Activated gamma-delta T cell treated with Interleukin-2 at 50 U/mL for 16 hours (primary cell): ENCODE measurements at regions not wholly inside any gene's neighbourhood (a gene's known extent, or its start where the extent isn't known, plus 50 kb on each side); places are given as distances from the start of the nearest gene placed in this dataset.

Source experiments
- DNase-seq: peaks from one replicate; pipeline ENCODE4 v3.0.0-alpha.2; 2020

DNA sequence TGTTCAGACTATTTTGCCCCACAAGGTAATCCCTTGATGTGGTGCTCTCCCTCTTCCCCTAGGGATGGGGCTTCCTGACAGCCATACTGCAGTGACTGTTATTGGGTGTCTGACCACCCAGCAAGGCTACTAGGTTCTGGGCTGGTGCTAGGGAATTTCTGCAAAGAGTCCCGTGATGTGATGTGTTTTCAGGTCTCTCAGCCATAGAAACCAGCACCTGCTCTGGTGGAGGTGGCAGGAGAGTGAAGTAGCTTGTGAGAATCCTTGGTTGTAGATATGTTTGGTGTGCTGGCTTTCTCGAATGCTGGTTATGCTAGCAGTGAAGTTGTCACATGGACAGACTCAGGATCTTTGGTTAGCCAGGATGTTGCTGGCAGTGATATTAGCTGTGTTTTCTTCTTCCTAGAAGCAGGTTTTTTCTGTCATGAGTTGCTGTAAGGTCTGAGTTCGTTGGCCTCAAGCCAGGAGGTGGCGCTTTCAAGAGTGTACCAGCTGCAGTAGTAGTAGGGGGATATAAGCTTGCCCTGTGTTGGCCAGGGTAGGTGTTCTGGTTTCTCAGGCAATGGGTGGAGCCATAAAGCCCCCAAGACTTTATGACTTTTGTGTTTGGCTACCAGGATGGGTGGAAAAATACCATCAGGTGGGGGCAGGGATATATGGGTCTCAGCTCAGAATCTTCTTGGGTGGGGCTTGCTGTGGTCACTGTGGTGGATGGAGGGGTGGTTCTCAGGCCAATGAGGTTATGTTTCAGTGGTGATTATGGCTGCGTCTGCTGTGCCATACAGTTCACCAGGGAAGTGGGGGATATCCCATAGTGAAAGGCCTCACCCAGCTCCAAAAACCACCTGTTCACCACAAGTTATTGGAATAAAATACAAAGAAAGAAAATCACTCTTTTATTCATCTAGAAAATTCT lies 1112.3 kb downstream of the KCNT2 start:
- DNase-seq: no peak

DNA sequence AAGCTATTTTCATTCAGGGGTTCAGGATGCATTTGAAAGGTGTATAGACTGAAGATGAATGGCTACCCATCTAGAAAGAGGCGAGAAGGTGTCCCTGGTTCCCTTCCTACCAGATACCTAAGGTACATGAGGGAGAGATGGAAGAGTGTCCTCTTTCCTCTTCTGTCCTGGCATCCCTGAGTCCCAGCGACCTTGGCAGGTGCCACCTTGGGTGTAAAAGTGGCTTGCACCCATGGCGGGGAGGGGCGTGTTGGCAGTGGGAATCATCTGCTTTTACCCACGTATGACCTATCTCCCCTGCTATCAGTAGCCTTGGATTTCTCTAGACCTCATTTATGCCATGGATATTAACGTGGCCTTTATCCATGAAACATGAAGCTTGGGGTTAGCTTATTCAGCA lies 1126.1 kb downstream of the KCNT2 start:
- DNase-seq: no peak

DNA sequence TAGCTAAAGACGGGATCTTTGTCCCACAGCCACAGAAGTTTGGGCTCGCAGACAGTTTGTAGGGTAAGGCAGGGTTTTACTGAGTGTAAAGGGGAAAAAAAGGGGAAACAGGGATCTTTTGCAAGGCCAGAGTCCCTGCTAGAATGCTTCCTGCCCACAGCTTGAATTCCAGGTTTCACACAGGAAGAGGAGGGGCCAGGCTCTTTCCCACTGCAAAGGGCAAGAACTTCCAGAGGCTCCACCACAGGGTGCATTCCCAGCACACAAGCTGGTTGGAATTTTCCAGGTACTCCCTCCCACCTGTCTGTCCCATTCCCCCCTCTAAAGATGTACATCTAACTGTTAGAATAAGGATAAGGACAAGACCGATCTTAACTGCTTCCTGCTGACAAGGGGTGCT lies 1126.9 kb downstream of the KCNT2 start:
- no peak for DNase-seq

DNA sequence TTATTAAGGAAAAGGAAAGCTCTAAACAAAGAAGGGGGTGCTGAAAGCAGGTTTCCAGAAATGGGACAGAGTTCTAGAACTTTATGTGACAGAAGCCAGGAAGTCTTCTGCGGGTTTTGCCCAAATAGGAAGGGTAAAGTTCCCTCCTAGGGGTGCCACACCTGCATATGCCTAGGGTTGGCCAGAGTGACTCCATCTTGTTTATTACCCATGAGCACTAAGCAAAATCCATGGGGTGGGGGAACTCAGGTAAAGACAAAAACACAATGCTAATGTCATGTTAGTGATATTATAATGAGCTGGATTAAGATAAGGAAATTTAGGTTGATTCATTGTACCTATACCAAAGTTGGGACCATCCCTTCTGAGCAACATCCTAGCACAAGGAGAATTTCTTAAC lies 1132.7 kb downstream of the KCNT2 start:
- no peak for DNase-seq

DNA sequence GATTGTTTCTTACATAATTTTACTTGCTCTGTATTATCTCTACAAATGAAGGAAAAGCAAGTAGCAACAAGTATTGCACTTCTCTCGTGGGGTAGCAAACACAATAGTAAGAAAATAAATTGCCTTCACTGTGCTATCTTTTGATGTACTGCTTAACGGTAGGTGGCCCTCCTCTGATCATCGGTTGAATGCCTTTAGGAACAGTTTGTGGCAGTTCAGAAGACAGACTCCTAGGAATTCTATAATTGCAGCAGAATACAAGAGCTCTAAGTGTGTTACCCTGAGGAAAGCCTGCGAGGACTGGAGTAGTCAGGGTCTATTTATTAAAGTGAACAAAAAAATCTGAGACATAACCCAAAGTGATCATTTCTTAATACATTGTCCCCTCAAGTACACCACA lies 1135.9 kb downstream of the KCNT2 start:
- DNase-seq: no peak

DNA sequence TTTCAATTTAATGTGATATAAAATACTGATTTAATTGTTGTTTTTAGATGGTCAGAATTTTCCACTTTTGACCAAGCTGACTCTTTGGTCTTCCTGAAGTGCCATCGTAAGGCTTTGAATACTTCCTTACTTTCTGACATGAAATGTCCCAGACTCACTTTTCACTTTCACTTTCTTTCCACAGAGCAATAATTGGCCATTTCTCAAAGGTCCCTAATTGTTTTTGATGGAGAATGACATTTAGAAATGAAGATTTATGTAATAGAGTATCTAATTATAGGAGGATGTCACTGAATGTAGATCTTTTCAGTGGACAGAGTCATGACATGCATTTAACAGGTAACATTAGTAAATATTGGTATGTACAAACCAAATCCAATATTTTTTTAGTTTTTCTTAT lies 1141.6 kb downstream of the KCNT2 start:
- DNase-seq: no peak

DNA sequence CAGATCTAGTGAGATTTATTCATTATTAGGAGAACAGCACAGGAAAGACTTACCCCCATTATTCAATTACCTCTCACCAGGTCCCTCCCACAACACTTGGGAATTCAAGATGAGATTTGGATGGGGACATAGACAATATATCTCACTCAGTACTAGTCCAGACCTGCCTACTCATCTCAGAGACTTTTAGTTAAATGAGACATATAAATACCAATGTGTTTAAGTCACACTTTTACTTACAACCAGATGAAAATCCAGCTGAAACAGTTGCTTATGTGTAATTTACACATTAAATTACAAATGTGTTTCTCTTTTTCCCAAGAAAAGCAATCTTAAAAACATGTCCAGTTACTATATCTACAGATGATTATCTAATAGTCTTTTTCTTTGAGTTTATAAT lies 1145.6 kb downstream of the KCNT2 start:
- no peak for DNase-seq

DNA sequence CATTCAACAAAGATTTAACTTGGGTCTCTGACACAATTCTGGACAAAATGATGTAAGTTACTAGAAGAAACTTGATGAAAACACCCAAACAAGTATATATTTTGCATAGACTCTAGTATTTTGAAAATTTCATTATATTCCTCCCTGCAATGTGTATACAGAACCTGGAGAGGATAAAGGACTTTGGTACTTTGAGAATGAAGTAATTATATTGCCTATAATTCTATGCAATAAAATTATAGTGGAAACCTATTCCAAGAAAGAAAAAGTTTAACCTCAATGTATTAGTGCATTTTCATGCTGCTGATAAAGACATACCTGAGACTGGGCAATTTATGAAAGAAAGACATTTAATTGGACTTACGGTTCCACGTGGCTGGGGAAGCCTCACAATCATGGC lies 1146.1 kb downstream of the KCNT2 start:
- no peak for DNase-seq

DNA sequence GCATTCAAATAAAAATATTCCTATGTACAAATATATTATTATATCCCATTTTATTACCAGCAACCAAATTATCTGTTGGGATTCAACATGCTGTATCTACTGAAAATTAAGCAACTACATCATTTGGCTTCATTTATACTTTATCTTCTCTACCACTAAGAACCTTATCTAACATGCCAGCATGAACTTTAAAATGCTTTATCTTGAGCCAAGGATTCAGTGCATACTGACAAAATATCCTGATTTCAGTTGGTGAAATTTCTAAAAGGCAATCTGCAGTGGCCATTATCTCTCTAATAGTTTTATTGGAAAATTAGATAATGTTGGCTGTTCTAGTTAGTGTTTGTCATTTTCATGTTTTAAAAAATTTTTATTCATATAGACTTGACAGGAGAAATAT lies 1149.9 kb downstream of the KCNT2 start:
- DNase-seq: no peak

DNA sequence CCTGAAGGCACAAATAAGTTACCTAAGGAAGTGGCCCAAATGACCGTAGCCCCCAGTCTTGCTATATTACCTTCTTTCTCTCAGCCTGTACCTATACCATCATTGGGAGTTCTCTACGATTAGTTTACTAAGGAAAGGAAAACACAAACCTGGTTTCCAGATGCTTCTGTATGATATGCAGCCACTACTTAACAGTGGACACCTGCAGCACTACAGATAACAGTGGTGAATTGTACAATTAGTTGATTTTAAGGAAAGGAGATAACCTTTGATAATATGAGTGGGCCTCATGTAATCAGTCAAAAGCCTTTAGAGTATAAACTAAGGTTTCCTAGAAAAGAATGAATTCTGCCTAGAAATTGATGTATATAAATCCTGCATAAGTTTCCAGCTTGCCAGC lies 1157.4 kb downstream of the KCNT2 start:
- DNase-seq: no peak

DNA sequence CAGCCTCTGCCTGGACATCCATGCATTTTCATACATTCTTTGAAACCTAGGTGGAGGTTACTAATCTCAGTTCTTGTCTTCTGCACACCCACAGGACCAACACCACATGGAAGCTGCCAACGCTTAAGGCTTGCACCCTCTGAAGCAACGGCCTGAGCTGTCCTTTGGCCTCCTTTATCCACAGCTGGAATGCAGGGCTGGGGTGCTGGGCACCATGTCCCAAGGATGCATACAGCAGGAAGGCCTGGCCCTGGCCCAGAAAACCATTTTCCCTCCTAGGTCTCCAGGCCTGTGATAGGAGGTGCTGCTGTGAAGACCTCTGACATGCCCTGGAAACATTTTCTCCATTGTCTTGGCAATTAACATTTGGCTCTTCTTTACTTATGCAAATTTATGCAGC lies 1168.6 kb downstream of the KCNT2 start:
- DNase-seq: no peak

DNA sequence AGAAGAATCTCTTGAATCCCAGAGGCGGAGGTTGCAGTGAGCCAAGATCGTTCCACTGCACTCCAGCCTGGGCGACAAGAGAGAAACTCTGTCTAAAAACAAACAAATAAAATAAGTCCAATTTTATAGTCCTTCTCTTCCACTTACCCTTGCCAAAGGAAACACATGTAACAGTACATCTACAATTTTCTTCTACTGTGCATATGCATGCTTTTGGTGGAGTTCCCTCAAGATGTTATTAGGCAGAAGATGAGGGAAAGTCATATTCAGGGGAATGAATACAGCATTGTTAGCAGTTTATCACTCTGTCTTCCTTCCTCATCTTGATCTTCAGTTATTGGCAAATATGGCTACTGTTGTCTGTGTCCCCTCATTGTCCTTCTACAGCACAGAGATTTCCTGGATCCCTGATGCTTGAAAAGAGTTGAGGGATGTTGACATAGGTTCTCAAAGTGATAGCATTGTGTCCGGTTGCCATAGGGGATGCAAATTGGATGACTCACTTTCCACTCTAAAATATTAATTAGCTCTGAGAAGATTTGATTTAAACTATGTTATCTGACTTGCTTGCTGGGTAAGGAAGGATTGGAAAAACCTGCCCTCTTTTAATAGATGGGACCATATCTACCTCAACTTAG lies 1173.6 kb downstream of the KCNT2 start:
- DNase-seq: no peak

DNA sequence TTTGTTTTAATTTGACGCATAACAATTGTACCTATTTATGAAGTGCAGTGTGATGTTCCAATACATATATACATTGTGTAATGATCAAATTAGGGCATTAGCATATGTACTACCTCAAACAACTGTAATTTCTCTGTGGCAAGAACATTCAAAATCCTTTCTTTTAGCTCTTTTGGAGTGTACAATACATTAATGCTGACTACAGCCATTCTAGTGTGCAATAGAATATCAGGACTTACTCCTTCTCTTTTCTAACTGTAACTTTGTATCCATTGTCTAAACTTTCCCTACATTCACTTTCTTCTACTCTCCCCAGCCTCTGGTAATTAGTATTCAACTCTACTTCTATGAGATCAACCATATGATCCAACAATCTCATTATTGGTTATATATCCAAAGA lies 1177.4 kb downstream of the KCNT2 start:
- DNase-seq: no peak

DNA sequence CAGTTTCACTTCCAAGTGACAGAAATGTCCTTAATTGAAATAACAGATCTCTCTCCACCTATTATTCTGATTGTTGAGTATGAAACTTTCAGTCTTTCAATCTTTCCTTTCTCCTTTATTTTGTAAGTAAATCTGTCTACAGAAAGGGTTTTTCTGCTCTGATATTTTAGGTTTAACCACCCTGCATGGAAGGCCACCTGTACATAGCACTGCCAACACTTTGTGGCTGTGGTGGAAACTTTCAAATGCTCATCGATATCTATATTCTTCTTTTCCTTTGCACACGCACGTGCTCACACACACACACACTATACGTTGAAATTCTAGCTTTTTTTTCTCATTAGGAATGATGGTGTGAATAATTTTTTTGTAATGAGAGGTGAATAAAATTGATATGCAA lies 1179.3 kb downstream of the KCNT2 start:
- DNase-seq: no peak

DNA sequence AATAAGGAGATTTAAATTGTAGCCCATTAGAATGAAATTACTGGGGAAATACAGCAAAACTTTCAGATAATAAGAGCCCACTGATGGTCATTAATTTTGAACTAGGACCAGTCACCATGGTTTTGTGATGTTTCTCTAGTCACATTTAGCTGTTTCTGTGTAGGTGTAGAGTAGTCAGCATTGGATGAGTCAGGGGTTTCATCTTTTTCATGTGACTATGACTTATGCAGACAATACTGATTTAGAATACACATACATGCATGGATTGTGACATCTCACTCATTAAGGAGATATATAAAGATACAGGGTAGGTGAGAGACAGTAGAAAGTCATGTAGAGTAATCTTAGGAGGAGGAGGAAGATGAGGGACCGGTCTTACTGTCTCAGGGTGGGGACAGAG lies 1192.7 kb downstream of the KCNT2 start:
- no peak for DNase-seq

DNA sequence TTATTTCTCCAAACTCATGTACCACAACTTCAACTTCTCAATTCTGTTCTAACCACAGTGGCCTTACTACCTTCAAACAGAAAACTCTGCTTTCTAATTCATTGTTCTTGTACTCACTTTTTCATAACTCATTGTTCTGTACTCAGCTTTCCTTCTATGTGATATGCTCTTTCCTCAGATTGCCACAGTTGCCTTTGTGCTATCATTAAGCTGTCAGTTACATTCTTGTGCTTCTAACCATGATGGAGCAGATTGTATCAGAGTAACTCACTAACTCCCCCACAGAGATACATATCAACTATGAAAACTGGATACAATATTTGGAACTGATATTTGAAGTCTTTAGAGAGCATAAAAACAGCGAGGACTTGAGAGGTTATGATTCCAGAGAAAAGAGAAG lies 1213.7 kb downstream of the KCNT2 start:
- DNase-seq: no peak

DNA sequence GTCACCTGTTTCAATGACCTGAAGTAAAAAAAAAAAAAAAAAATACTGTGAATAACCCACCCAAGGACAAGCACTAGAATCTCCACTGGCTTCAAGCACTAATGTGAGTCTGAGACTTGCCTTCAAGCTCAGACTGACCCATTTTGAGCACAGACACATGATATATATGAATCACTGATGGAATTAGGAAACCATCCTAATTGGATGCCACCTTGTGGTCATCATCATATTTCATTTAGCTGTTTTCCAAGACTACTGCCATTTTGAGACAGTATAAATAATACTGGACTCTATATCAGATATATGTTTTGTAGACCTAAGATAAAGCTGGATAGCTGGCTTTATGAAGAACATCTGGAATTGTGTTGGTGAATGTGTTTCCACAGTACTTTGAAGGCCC lies 1232.0 kb downstream of the KCNT2 start:
- no peak for DNase-seq

DNA sequence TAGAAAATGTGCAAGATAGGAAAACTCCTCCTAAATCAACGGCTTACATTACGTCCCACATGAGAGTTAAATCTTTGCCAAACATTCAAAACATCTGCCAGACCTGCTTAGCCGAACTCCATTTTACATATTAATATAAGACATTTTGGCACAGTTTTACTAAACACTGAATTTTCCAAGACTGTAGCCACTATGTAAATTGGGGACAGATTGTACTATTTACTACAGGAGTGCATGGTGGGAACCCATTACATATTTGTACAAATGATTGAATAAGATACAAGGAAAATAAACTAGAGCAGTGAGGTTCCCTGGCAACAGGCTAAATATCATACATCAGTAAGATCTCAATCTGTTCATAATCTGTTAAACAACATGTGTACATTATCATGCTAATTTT lies 1234.4 kb downstream of the KCNT2 start:
- DNase-seq: no peak

DNA sequence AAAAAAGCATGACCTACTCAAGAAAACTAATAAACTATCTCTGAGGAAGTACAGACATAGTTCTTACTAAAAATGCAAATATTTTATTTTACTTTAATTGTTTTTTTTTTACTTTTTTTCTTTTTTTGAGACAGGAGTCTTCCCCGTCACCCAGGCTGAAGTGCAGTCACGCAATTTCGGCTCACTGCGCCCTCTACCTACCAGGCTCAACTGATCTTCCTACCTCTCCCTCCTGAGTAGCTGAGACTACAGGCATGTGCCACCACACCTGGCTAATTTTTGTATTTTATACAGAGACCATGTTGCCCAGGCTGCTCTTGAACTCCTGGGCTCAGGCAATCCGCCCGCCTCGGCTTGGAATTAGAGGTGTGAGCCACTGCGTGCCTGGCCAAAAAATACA lies 1263.1 kb downstream of the KCNT2 start:
- no peak for DNase-seq

DNA sequence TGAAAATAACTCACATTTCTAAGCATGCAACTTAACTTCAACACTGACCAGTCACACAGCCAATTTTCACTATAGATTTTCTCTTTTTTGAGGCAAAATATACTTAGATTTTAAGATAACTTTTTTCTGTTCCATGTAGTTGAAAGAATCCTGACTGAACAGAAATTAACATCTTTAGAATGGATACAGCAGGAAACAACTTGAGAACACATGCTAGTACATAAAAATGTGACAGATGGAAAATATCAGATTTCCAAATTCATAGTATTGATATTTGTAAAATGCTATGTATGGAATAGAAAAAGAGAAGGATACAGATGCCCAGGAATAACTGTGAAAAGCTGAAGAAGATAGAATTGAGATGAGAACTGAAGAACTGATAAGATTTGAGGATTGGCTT lies 1270.6 kb downstream of the KCNT2 start:
- no peak for DNase-seq

DNA sequence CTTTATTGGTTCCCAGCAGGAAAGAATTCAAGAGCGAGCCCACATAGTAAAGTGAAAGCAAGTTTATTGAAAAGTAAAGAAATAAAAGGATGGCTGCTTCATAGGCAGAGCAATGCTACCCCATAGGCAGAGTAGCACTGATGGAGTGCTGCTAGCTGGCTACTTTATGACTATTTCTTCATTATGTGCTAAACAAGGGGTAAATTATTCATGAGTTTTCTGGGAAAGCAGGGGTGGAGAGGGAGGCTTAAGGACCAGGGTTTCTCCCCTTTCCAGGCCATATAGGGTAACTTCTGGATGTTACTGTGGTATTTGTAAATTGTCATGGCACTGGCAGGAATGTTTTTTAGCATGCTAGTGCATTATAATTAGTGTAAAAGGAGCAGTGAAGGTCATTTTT lies 1271.4 kb downstream of the KCNT2 start:
- no peak for DNase-seq

DNA sequence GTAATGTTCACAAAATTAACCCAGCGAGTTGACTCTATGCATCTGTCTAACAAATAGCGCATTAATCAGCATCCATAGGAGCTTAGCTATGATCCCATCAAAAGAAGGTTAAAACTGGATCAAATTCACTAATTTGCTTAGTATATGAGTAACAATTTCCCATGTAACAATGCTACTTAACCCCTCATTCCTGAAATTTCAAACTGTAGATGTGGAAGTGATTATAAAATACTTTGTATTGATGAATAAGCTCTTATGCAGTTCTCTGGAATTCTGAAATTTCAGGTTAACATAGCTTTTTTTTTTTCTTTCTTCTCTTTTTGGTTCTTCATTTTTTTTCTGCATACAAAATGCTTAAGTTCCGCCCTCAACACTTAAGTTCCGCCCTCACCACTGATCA lies 1272.7 kb downstream of the KCNT2 start:
- no peak for DNase-seq

DNA sequence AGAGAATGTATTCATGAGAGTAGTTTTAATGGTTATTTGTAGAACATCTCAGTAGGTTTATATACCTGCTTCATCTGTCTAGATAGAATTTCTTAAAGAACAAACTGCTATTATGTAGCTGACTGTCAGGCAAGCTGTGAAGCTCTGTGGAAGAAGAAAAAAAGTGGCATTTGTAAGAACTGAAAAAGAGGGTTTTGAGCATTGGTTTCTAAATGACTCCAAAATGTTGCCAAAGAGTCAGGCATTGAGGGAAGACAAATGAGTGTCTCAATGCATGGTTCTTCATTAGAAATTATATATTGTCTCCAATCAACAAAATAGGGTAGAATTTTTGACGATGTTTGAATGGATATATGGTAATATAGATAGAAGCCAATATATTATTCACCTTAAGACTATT lies 1276.1 kb downstream of the KCNT2 start:
- DNase-seq: no peak

DNA sequence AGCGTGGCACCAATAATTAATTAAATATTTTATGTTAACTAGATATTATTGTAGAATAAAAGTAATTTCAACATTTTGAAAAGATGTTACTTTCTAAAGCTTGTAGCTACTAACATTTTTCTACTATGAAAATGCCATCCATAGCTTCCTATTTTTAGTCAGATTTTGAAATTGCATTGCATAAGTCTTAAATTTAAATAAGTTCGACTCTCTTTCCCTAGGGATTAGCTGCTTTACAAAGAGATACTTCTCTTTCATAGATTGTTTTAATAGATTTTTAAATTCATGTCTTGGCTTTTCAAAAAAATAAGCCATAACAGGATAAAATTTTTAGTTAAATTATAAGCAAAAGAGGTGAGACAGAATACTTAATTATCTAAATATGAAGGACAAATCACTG lies 1279.6 kb downstream of the KCNT2 start:
- no peak for DNase-seq

DNA sequence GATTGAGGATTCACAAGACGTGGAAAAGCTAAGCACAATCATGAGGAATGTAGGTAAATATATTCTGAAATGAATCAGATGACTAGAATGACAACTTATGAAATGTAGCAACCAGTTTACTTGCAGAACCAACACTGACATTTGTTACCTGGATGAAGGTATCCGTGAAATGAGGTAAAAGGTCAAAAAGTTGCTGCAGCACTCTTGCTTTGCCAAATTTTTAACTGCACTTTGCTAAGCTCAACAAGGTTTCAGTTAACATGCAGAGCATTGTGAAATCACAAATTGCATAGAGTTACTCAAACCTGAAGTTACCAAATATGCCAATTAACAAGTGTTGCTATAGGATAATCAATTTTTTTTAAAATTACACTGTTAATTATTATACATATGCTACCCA lies 1280.1 kb downstream of the KCNT2 start:
- no peak for DNase-seq
